Stimulated activated CD4-positive, alpha-beta T cell treated with anti-CD3 and anti-CD28 coated beads, Interleukin-2, amount 100 ng/mL, for 24 hours (primary cell): ENCODE measurements at regions not wholly inside any gene's neighbourhood (a gene's known extent, or its start where the extent isn't known, plus 50 kb on each side); places are given as distances from the start of the nearest gene placed in this dataset.
"Not testable (repeated sequence)": the region's sequence is repeated elsewhere in the genome, so short reads cannot be mapped to it uniquely, and the experiment has no call there.

Source experiments
- DNase-seq, 2 donors: peaks; one replicate each; pipeline ENCODE4 v3.0.0-alpha.2; 2020

DNA sequence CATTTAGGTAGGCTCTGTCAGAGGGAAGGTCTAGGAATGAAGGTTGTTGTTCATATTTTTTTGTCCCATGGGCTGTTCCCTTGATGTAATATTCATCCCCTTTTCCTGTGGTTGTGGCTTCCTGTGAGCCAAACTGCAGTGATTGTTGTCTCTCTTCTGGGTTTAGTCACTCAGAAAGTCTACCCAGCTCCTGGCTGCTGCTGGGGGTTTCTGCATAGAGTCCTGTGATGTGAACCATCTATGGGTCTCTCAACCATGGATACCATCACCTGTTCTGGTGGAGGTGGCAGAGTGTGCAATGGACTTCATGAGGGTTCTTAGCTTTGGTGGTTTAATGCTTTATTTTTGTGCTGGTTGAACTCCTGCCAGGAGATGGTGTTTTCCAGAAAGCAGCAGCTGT, 122.8 kb downstream of the ZC4H2 start:
- no peak for DNase-seq

DNA sequence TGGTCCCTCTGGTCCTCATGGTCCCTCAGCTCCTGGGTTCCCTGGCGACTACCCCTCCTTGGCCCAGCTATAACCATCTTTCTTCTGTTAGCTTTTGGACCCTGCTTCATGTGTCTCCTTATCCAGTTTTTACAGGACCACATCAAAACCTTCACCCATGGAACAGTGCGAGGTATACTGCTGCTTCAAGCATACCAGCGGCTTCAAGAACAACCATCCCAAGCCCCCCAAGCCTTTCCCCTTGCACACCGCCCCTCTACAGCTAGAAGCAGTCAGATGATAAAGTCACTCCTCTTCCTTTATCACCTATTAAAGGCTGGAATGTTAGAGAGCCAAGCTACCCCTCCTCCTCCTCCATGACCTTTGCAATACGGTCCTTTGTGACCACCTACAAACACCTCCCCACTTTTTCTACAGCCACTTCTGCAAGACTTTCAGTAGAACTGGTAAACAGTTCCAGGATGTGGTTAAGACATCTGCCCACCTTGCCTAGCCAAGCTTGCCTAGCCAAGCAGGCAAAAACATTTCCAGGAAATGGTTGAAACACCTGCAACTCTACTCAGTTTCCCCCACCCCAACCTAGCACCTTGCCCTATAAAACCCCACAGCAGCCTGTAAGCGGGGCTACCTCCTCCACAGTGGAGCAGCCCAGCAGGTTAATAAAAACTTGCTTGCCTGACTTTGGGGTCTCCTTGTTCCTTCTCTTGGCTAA, 125.7 kb downstream of the ZC4H2 start:
- DNase-seq, result no peak

DNA sequence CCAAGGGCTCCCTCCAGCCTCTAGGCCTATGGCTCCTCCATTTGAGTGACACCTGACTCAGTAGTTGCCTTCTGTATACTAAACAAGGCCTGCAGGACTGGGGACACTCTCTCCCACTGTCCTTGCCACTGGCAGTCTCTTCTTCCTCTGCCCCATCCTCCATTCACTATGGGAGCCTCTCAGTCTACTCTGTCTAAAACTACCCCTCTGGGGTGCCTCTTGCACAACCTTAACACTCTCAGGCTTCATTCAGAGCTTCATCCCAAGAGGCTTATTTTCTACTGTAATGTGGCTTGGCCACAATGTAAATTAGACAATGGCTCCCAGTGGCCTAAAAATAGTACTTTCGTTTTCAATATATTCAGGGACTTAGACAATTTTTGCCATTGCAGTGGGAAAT, 133.0 kb downstream of the ZC4H2 start:
- DNase-seq, result no peak

DNA sequence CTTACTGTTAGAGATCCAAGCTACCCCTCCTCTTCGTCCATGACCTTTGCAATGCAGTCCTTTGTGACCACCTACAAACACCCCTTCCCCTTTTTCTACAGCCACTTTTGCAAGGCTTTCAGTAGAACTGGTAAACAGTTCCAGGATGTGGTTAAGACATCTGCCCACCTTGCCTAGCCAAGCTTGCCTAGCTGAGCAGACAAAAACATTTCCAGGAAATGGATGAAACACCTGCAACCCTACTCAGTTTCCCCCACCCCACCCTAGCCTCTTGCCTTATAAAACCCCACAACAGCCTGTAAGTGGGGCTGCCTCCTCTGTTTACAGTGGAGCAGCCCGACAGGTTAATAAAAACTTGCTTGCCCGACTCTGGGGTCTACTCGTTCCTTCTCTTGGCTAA, 133.8 kb downstream of the ZC4H2 start:
- no peak for DNase-seq

DNA sequence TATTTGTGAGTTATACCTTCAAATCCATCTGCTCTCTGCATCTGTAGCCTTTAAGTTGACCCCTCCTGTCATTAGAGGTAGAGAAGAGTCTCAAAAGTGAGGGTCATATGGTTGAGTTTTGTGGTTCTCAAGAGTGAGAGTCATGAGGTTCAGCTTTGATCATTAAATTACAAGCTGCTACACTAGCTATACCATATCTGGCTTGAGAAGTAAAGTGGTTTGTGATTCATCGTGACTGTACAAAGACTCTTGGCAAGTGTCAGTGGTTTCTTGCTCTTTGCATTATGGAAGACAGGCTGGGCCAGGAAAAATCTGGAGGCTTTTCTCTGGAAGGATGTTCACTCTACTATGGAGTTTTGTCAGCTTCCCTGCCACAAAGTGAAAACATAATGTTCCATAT, 170.6 kb downstream of the ZC4H2 start:
- DNase-seq, result no peak

DNA sequence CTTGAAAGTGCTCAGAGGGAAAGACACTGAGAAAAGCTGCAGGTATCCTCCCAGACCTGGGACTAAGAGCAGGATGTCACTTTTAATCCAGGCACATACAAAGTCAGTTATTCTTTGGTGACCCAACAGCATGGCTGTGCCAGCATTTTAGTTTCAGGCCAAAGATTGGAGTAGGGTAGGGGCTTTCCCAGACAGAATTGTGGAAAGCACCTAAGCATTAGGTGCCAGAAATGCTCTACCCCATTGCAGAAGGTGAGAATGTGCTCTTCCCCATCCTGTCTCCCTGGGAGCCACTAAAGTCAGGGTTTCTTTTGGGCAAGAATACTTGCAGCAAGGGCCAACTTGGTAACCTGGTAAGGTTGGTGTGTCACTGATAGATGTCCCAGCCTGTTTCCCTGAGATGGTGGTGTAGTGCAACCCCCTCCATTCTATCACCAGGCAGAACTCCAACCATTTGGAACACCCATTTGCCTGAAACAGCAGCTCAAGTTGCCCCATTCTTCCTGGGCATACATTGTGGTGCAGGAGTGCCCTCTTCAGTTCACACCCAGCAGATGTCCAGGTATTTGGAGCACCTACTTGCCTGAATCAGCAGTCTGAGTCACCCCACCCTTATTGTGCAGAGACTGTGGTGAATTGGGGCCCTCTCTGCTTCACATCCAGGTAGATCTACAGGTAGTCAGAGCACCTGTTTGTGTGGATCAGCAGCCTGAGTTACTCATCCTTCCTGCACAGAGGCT, 183.5 kb downstream of the ZC4H2 start:
- no peak for DNase-seq

DNA sequence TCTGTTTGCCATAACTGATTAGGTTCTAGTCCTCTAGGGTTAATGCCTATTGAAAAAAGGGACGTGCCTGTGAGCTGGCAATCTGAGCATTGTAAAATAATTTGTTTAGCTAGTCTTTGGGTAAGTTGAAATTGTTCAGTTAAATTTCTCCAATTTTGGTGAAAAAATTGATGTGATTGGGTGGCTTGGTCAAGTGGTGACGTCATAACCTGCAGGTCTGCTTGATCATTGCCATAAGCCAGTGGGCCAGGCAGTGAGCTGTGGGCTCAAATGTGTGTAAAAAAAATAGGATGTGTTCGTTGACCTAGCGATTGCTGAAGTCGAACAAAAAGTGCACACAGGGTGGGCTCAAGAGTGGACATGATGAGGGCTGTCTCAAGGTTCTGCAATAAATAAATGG, 193.3 kb downstream of the ZC4H2 start:
- DNase-seq, result no peak

DNA sequence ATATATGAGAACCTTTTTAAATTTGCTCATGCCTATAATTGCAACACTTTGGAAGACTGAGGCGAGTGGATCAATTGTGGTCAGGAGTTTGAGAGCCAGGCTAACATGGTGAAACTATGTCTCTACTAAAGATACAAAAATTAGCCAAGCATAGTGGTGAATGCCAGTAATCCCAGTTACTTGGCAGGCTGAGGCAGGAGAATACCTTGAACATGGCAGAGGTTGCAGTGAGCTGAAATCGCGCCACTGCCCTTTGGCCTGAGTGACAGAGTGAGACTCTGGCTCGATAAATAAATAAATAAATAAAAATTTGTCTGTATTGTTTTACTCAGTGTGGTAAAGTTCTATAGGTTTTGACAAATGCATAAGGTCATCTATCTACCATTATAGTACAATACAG, 218.2 kb downstream of the ZC4H2 start:
- DNase-seq, result no peak

DNA sequence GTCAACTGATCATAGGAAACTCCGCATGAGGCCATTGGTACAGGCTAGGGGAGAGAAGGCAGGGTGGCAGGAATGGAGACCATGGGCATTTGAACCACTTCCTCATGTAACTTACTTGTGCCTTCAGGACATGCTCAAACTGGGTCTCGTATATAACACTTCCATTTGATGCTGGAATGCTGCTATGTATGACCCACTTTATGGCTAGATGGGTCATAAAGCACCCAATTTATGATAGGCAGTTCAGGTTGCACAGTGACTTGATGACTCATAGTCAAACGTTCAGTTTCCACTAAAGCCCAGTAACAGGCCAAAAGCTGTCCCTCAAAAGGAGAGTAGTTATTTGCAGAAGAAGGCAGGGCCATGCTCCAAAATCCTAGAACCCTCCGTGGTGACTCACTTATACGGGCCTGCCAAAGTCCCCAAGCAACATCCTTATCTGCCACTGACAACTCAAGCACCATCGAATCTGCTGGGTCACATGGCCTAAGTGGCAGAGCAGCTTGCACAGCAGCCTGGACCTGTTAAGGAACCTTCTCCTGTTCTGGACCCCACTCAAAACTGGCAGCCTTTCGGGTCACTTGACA, 236.4 kb downstream of the ZC4H2 start:
- DNase-seq, result no peak

DNA sequence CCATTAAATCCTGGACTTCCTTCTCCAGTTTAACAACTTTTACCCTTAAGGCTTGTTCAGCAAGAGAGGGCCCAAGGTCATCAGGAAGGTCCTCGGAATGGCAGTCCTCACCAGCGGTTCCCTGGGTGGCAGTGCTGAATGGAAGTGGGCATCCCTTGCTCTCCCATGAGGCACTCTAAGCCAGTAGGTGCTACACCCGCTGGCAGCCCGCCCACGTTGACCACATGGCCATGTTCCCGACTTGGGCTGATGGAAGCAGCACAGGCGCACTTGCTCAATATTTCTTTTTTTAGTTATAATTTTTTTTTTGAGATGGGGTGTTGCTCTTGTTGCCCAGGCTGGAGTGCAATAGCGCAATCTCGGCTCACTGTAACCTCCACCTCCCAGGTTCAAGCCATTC, 277.9 kb downstream of the ZC4H2 start:
- DNase-seq, result no peak

DNA sequence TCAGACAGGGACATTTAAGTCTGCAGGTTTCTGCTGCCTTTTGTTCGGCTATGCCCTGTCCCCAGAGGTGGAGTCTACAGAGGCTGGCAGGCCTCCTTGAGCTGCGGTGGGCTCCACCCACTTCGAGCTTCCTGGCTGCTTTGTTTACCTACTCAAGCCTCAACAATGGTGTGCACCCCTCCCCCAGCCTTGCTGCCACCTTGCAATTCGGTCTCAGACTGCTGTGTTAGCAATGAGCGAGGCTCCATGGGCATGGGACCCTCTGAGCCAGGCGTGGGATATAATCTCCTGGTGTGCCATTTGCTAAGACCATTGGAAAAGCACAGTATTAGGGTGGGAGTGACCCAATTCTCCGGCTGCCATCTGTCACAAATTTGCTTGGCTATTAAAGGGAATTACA, 280.9 kb downstream of the ZC4H2 start:
- DNase-seq, result not testable (repeated sequence)

DNA sequence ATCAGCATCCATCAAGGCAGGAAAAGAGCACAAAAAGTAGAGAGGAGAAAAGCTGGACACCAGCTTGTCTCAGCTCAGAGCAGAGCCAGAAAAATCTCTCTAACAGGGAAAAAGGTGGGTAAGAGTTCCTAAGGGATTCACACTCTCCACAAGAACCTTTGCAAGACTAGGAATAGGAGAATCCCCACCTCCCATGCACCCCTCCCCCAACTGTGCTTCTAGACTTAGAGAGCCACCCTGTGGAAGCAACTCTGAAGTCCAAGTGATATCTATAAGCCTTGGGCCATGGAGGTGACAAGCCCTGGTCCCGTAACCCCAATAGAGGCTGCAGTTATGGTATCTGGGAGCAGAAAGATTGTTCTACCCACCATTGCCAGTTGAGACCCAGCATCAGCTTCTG, 267.6 kb upstream of the MTMR8 start:
- DNase-seq, result no peak

DNA sequence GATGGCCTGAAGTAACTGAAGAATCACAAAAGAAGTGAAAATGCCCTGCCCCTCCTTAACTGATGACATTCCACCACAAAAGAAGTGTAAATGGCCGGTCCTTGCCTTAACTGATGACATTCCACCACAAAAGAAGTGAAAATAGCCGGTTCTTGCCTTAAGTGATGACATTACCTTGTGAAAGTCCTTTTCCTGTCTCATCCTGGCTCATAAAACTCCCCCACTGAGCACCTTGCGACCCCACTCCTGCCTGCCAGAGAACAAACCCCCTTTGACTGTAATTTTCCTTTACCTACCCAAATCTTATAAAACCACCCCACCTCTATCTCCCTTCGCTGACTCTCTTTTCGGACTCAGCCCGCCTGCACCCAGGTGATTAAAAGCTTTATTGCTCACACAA, 262.0 kb upstream of the MTMR8 start:
- not testable (repeated sequence) for DNase-seq

DNA sequence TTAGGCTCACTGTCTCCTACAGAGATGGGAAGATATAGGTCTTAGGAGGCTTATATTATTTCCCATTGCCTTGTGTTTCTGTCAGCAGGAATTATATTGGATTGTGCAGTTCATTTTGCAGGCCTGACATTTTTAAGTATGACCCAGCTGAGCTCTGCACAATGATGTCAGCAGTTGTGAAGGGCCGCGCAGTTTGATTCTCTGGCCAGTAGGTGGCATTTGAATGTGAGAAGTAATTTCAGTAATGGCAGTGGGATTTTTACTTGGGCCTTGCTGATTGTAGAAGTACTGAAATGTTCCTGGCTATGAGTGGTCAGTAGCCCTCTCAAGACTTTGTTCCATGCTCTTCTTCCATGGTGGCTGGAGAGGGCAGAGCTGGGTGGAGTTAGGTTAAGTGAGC, 247.2 kb upstream of the MTMR8 start:
- DNase-seq, result peak in 1 of 2 donors; percentile 11
